ENCODE measurements at regions not wholly inside any gene's neighbourhood (a gene's known extent, or its start where the extent isn't known, plus 50 kb on each side); places are given as distances from the start of the nearest gene placed in this dataset.

DNA sequence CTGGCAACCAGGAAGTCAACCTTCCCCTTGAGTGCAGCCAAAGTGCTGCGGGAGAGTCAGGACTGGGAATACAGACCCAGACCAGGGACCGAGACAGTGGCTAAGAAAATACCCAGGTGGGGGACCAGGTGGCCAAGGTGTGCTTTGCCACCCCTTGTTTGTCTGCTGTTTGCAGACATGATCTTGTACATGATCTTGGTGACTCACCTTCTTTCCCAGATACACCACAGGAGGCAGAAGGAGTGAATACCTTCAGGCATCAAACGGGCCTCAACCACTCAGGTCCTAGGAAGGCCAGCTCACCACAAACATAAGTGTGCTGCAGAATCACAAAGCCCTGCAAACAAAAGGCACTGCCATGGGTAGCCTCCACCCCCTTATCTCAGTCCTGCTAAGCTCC is 62.0 kb downstream of the CNGA2 start:
- DNase-seq (ENCODE audit: low read depth), result no peak

- no peak for DNase-seq (ENCODE audit: low read depth)
Measured at GRCh38 chrX:151801980-151802379, 67.4 kb downstream of the CNGA2 start.

DNA sequence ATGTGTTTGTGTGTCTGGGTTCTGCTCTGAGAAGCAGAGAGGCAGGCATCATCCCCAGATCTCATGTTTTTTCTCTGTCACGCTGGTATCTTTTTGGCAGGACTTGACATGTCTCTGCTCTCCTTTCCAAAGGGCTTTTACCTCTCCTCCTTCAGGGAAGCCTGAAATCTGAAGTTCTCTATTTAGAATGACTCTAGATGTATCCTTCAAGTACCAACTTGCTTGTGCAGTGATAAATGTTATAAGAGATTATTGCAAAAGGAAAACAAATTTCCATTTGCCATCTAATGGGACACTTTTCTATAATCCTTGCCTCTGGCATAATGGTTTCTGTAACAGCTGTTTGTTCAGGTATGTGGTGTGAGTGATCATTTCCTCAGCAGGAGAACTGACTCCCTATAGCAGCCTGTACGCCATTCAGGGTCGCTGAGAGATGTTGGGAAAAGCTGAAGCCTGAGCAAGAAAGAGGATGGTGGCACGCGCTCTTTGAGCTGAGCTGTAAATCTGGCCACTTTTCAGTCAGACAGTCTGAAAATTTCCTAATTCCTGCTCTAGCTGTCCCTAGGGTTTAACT is 72.5 kb downstream of the CNGA2 start:
- no peak for DNase-seq (ENCODE audit: low read depth)

DNA sequence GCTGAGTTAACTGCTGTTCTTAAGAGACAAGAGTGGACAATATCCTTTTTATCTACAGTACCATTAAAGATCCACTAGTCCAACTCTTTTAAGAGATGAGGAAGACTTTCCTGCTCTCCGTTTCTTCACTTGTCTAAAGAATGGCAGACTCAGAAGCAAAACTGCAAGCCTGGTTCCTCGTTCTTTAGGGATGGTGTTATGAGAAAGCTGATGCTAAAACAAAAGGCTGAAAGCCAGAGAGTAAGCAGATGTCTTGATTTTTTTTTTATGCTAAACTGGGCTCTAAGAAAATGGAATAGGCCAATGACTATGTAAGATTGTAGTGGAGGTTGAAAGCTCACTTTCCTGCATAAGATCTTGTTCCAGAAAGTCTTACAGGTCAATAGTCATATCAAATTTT is 78.1 kb downstream of the CNGA2 start:
- DNase-seq (ENCODE audit: low read depth), result no peak

DNA sequence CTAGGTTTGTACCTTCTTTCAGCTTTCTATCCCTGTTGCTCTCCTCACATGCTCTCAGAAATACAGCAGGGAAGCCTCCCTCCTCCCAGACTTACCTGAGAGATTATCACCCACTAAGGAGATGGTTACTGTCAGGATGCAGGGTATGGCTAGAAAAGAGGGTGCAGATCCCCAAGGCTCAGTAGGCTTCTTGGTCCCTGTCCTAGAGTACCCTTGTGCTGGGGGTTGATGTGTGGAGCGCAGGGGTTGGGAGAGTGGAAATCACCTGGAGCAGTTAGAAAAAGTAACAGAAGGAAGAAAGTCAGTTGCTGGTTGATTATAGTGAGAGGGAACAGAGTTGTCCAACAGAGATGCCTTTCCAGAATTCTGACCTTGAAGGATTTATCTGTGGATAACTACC is 80.2 kb downstream of the CNGA2 start:
- DNase-seq (ENCODE audit: low read depth), result no peak

- DNase-seq (ENCODE audit: low read depth), result no peak
Measured at GRCh38 chrX:151815398-151815797, 80.9 kb downstream of the CNGA2 start.

GRCh38 chrX:151816934-151817333 is 82.4 kb downstream of the CNGA2 start:
- no peak for DNase-seq (ENCODE audit: low read depth)

DNA sequence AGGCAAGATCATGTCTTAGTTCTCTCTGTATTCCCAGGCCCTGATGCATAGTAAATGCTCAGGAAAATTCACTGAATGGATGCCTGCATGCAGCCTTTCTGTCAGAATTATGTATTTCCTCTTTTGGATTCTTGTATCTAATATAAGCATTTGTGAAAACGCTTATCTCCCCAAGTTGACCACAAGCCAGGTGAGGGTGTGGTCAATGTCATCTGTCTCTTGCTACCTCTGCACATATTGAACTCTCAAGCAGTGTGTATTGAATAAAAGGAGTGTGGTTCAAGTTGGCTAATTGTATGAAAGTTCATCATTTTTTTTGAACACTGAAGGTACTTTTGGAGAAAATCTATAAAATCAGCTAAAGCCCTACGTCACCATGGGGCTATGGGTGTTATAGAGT is 84.3 kb downstream of the CNGA2 start:
- DNase-seq (ENCODE audit: low read depth), result no peak

GRCh38 chrX:151821226-151821625 is 86.7 kb downstream of the CNGA2 start:
- peak; percentile 1 for DNase-seq (ENCODE audit: low read depth)

DNA sequence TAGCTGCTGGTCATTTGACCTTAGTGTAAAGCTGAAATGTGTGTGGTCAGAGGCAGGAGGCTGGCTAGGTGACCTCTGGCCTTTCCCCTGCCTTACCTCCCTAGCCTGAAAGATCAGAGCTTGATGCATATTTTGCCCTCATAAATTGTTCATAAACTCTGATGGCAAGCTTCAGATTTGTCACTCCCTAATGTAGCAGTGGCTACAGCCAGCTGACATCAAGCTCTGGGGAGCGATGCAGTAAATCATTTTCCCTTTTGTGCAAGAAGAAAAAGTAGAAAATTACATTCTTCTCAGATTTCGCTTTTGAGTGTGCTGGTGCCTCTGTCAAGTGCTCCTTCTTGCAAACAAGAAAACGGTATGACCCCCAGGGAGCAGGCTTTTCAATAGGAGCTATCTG is 87.7 kb upstream of the MAGEA4 start:
- no peak for DNase-seq (ENCODE audit: low read depth)

DNA sequence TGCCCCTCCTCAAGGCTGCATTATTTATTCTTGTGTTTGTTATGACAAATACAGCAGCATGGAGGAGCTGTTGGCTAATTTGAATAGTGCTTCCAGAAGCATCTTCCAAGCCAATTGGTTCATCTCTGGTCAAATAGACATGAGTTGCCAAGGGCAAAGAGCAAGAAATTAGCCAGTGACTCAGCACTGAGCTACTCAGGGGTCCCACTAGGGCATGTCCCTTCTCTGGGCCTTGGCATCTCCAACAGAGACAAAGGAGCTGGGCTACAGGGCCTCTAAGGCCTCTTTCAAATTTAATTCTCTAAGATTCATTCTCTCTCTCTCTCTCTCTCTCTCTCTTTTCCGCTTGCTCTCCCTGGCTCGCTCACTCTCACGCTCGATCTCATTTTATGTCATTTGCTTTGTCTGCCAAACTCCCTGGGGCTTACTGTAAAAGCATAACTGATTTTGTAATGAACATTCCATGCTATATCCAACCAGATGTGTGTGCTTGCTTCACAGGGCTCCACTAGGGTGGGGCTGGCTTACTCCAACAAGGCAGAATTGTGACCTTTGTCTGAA is 86.7 kb upstream of the MAGEA4 start:
- DNase-seq (ENCODE audit: low read depth), result peak; percentile 81

DNA sequence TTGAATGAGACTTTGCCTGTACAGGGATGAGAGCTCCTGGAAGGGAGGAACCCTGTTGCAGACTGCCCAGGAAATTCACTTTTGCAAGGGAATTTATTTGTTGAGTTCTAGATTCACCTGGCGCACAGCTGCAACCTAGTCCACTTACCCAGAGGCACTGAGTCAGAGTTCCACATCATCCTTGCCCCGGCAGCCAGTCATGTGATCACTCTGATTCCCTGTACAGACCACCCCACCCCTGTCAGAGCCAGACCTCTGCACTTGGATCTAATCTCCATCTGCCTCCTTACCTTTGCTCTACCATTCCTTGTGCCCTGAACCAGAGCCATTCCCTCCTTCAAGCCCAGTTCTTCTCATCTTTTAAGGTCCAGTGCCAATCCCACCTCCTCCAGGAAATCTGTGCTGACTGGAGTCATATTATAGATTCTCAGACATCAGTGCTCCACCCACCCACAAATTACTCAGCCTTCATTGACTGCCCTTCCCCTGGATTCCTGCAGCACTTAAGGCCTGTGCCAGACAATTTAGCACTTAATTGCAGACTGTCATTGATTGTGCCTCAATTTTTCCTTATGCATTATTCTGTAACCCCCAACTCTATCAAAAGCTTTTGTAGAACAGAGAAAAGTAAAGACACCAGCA is 84.1 kb upstream of the MAGEA4 start:
- no peak for DNase-seq (ENCODE audit: low read depth)

DNA sequence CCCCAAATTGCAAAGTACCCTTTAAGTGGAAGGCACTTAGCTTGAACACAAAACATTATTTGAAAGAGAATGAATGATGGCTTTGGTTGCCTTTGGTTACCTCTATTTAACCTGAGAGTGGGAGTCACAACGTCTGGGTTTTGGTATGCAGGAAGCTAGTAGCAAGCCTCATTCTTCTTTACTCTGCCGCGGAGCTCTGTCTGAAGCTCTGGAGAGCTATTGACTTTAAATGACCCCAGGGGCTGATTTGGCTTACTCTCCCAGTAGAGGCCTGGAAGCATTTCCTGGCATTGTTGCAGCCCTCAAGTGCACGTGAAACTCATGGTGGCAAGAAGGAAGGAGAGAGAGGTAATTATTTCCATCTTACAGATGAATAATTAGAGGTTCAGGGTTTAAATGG is 81.8 kb upstream of the MAGEA4 start:
- no peak for DNase-seq (ENCODE audit: low read depth)

GRCh38 chrX:151852294-151852693 is 60.4 kb upstream of the MAGEA4 start:
- peak; percentile 5 for DNase-seq (ENCODE audit: low read depth)

DNA sequence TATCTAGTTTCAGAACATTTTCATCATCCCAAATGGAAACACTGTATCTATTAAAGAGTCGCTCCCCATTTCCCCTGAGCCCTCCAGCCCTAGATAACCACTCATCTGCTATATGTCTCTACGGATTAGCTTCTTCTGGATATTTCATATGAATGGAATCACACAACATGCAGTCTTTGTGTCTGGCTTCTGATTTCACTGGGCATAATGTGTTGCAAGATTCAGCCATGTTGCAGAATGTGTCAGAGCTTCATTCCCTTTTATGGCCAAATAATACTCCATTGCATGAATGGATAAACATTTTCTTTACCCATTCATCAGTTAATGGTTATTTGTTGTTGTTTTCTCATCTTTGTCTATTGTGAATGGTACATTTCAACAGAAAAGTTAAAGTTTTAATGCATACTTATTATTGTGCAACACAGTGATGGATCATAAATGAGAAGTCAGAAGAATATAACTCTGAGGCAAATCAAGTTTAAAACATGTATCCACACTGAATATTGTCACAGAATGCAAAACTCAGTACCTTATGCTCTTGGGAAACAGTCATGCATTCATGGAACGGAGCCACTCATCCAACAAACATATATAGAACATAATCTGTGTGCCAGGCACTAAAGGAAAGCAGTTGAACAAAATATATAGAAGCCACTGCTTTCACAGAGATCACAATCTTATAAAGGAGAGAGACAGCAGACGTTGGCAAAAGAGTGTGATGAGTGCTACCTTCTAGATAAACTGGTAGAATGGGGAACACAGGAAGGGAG is 57.8 kb upstream of the MAGEA4 start:
- peak; percentile 24 for DNase-seq (ENCODE audit: low read depth)

- no peak for DNase-seq (ENCODE audit: low read depth)
Measured at GRCh38 chrX:151859481-151859880, 53.2 kb upstream of the MAGEA4 start.

GRCh38 chrX:151860827-151861226 is 51.9 kb upstream of the MAGEA4 start:
- DNase-seq (ENCODE audit: low read depth), result no peak

Measured in amniotic epithelial cell (primary cell).